ENCODE measurements at regions not wholly inside any gene's neighbourhood (a gene's known extent, or its start where the extent isn't known, plus 50 kb on each side); places are given as distances from the start of the nearest gene placed in this dataset.

DNA sequence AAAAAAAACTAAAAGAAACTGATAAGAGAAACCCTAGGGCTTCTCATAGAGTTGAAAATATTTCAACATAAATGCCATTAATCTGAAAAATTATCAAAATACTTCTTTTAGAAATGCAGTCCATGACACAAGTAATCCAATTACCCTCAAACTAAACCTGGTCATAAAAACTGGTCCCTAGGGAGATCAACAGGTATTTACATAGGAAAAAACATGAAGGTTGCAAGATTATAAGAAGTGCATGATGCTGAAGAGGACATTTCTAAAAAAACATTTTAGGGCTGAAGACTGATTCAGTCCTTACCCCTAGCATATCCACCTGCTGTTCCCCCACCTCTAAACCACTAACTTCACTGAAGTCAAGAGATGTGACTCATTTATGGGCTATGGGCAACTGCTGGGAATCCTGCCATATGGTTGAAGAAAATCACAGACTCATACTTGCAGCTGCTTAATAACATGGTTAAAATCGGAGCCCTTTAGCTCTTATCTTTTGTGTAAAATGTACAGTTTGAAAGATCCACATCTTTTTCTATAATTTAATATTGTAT is 131.0 kb upstream of the RUNX1 start:
- H4K20me1 ChIP-seq (ENCODE audit: insufficient read depth, low read depth, low read length): no peaks in the 10 kb centered on the region
- no peaks in the 10 kb centered on the region for H3K27me3 ChIP-seq (ENCODE audit: low read length)
- no peak for DNase-seq
- no peak overlapping the region for H3K9ac ChIP-seq (ENCODE audit: low read length)
- H3K9me2 ChIP-seq (replicated peaks; ENCODE audit: insufficient read depth, low read length): no peaks in the 10 kb centered on the region
- no peak overlapping the region for H2AFZ ChIP-seq (ENCODE audit: low read length)
- H3K27ac ChIP-seq (ENCODE audit: low read length): no peak overlapping the region
- no peaks in the 10 kb centered on the region for H3K36me3 ChIP-seq (ENCODE audit: insufficient read depth, low read length)
- H3K4me2 ChIP-seq (ENCODE audit: low read depth, low read length, poor library complexity, severe bottlenecking): no peak overlapping the region
- H3K4me3 ChIP-seq (ENCODE audit: low read length): no peak overlapping the region
- H3K79me2 ChIP-seq (ENCODE audit: low read length): no peaks in the 10 kb centered on the region
- no peaks in the 10 kb centered on the region for H3K9me3 ChIP-seq (ENCODE audit: low read length)
- H3K4me1 ChIP-seq (ENCODE audit: low read length): peaks cover 6% of the 10 kb centered on the region

DNA sequence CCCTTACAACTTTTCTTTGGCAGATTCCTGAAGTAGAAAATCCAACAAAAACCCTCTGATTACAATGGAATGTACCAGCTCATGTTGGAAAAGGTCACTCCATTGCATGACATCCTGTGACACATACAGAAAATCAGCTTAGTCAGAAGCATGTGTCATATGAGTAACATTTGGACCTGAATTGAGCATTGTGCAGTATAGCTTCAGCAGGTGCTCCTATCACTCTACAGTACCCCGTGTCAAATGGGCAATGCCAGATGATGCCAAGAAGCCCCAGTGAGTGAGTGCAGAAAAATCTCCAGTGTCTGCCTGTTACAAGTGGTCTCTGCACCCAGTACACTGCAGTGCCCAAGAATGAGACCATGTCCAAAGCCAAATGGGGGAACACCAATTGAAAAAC is 129.7 kb upstream of the RUNX1 start:
- Histone ChIP-seq H3K79me2 (ENCODE audit: low read length) (no peaks in the 10 kb centered on the region), H3K9me2 (replicated peaks; ENCODE audit: insufficient read depth, low read length) (no peaks in the 10 kb centered on the region), H4K20me1 (ENCODE audit: insufficient read depth, low read depth, low read length) (no peaks in the 10 kb centered on the region), H3K9me3 (ENCODE audit: low read length) (no peaks in the 10 kb centered on the region), H3K9ac (ENCODE audit: low read length) (no peak overlapping the region), H3K4me3 (ENCODE audit: low read length) (no peak overlapping the region), H3K27ac (ENCODE audit: low read length) (no peak overlapping the region), H3K27me3 (ENCODE audit: low read length) (no peaks in the 10 kb centered on the region), H2AFZ (ENCODE audit: low read length) (no peak overlapping the region), H3K4me2 (ENCODE audit: low read depth, low read length, poor library complexity, severe bottlenecking) (no peak overlapping the region), H3K36me3 (ENCODE audit: insufficient read depth, low read length) (no peaks in the 10 kb centered on the region), H3K4me1 (ENCODE audit: low read length) (peaks cover 3% of the 10 kb centered on the region)
- DNase-seq: no peak

DNA sequence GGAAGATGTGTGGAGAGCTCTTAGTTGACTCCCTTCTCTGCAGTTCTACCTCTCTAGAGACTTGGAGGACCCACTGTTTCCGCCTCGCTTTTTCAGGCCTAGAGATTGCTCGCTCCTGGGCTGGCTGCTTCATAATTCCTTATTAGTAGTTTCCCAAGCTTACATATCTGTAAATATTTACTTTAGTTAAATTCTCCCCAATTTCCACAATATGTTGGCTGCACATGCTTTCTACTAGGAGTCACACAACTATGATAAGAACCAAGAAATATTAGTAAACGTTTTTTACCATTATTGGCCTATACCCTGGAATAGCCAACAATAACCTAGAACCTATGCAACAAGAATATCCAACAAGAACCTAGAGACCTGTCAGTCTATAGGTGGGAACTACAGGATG is 129.0 kb upstream of the RUNX1 start:
- Histone ChIP-seq H3K4me2 (ENCODE audit: low read depth, low read length, poor library complexity, severe bottlenecking) (no peak overlapping the region), H3K4me1 (ENCODE audit: low read length) (peaks cover 3% of the 10 kb centered on the region), H4K20me1 (ENCODE audit: insufficient read depth, low read depth, low read length) (no peaks in the 10 kb centered on the region), H3K36me3 (ENCODE audit: insufficient read depth, low read length) (no peaks in the 10 kb centered on the region), H2AFZ (ENCODE audit: low read length) (no peak overlapping the region), H3K9me2 (replicated peaks; ENCODE audit: insufficient read depth, low read length) (no peaks in the 10 kb centered on the region), H3K9me3 (ENCODE audit: low read length) (no peaks in the 10 kb centered on the region), H3K27ac (ENCODE audit: low read length) (no peak overlapping the region), H3K9ac (ENCODE audit: low read length) (no peak overlapping the region), H3K4me3 (ENCODE audit: low read length) (no peak overlapping the region), H3K79me2 (ENCODE audit: low read length) (no peaks in the 10 kb centered on the region), H3K27me3 (ENCODE audit: low read length) (no peaks in the 10 kb centered on the region)
- DNase-seq: no peak

- Histone ChIP-seq H3K79me2 (ENCODE audit: low read length) (no peaks in the 10 kb centered on the region), H3K4me3 (ENCODE audit: low read length) (no peak overlapping the region), H3K9me2 (replicated peaks; ENCODE audit: insufficient read depth, low read length) (no peaks in the 10 kb centered on the region), H3K4me1 (ENCODE audit: low read length) (peaks cover 20% of the 10 kb centered on the region), H2AFZ (ENCODE audit: low read length) (no peak overlapping the region), H3K27me3 (ENCODE audit: low read length) (no peaks in the 10 kb centered on the region), H3K9me3 (ENCODE audit: low read length) (no peaks in the 10 kb centered on the region), H3K27ac (ENCODE audit: low read length) (no peak overlapping the region), H3K4me2 (ENCODE audit: low read depth, low read length, poor library complexity, severe bottlenecking) (no peak overlapping the region), H3K9ac (ENCODE audit: low read length) (no peak overlapping the region), H4K20me1 (ENCODE audit: insufficient read depth, low read depth, low read length) (no peaks in the 10 kb centered on the region), H3K36me3 (ENCODE audit: insufficient read depth, low read length) (no peaks in the 10 kb centered on the region)
- no peak for DNase-seq
Observed at GRCh38 chr21:35172231-35172630, 123.1 kb upstream of the RUNX1 start.

- no peaks in the 10 kb centered on the region for H4K20me1 ChIP-seq (ENCODE audit: insufficient read depth, low read depth, low read length)
- no peak overlapping the region for H3K4me3 ChIP-seq (ENCODE audit: low read length)
- H3K4me1 ChIP-seq (ENCODE audit: low read length): peaks cover 20% of the 10 kb centered on the region
- no peaks in the 10 kb centered on the region for H3K9me2 ChIP-seq (replicated peaks; ENCODE audit: insufficient read depth, low read length)
- H3K79me2 ChIP-seq (ENCODE audit: low read length): no peaks in the 10 kb centered on the region
- no peak overlapping the region for H3K4me2 ChIP-seq (ENCODE audit: low read depth, low read length, poor library complexity, severe bottlenecking)
- DNase-seq: no peak
- no peaks in the 10 kb centered on the region for H3K9me3 ChIP-seq (ENCODE audit: low read length)
- H3K27me3 ChIP-seq (ENCODE audit: low read length): no peaks in the 10 kb centered on the region
- no peak overlapping the region for H3K27ac ChIP-seq (ENCODE audit: low read length)
- H3K9ac ChIP-seq (ENCODE audit: low read length): no peak overlapping the region
- H3K36me3 ChIP-seq (ENCODE audit: insufficient read depth, low read length): no peaks in the 10 kb centered on the region
- H2AFZ ChIP-seq (ENCODE audit: low read length): no peak overlapping the region
Observed at GRCh38 chr21:35171385-35171784, 122.3 kb upstream of the RUNX1 start.

- H3K4me1 ChIP-seq (ENCODE audit: low read length): peaks cover 20% of the 10 kb centered on the region
- no peaks in the 10 kb centered on the region for H4K20me1 ChIP-seq (ENCODE audit: insufficient read depth, low read depth, low read length)
- peak overlapping the region; percentile 45 for H3K4me2 ChIP-seq (ENCODE audit: low read depth, low read length, poor library complexity, severe bottlenecking)
- H3K9ac ChIP-seq (ENCODE audit: low read length): no peak overlapping the region
- H3K27ac ChIP-seq (ENCODE audit: low read length): 0 out of 2 replicates have a peak overlapping the region, but pooled peaks have one; percentile 2
- H3K79me2 ChIP-seq (ENCODE audit: low read length): no peaks in the 10 kb centered on the region
- H3K9me3 ChIP-seq (ENCODE audit: low read length): no peaks in the 10 kb centered on the region
- H3K9me2 ChIP-seq (replicated peaks; ENCODE audit: insufficient read depth, low read length): no peaks in the 10 kb centered on the region
- no peaks in the 10 kb centered on the region for H3K36me3 ChIP-seq (ENCODE audit: insufficient read depth, low read length)
- no peak for DNase-seq
- H3K4me3 ChIP-seq (ENCODE audit: low read length): no peak overlapping the region
- H2AFZ ChIP-seq (ENCODE audit: low read length): no peak overlapping the region
- H3K27me3 ChIP-seq (ENCODE audit: low read length): no peaks in the 10 kb centered on the region
Observed at GRCh38 chr21:35170818-35171217, 121.7 kb upstream of the RUNX1 start.

DNA sequence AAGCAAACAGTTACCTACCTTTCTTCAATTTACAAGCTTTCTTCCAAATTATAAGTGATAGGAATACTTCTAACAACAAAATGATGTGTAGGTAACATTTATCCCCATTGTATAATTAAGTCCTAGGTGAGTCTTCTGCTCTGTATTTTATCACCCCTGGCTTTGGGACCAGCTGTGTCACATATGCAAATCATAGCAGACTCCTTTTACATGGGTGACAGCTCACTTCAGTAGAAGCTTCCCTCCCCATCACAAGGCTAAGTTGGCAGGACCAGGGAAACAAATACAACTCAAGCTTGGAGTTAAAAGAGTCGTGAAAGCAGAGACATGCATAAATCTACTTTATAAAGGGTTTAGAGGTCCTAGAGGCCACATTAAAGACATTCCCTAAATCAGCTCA is 121.1 kb upstream of the RUNX1 start:
- Histone ChIP-seq H3K4me2 (ENCODE audit: low read depth, low read length, poor library complexity, severe bottlenecking) (peak overlapping the region; percentile 45), H3K4me1 (ENCODE audit: low read length) (peaks cover 20% of the 10 kb centered on the region), H2AFZ (ENCODE audit: low read length) (no peak overlapping the region), H3K36me3 (ENCODE audit: insufficient read depth, low read length) (no peaks in the 10 kb centered on the region), H3K9me2 (replicated peaks; ENCODE audit: insufficient read depth, low read length) (no peaks in the 10 kb centered on the region), H3K9ac (ENCODE audit: low read length) (no peak overlapping the region), H3K27me3 (ENCODE audit: low read length) (no peaks in the 10 kb centered on the region), H3K4me3 (ENCODE audit: low read length) (peak overlapping the region; percentile 0; the same call in 1 of the 2 replicates), H3K79me2 (ENCODE audit: low read length) (no peaks in the 10 kb centered on the region), H3K27ac (ENCODE audit: low read length) (0 out of 2 replicates have a peak overlapping the region, but pooled peaks have one; percentile 2), H4K20me1 (ENCODE audit: insufficient read depth, low read depth, low read length) (no peaks in the 10 kb centered on the region), H3K9me3 (ENCODE audit: low read length) (no peaks in the 10 kb centered on the region)
- DNase-seq: peak; percentile 71

GRCh38 chr21:35169574-35169973 is 120.5 kb upstream of the RUNX1 start:
- DNase-seq: no peak
- Histone ChIP-seq H4K20me1 (ENCODE audit: insufficient read depth, low read depth, low read length) (no peaks in the 10 kb centered on the region), H3K4me1 (ENCODE audit: low read length) (peaks cover 20% of the 10 kb centered on the region), H3K27ac (ENCODE audit: low read length) (no peak overlapping the region), H3K27me3 (ENCODE audit: low read length) (no peaks in the 10 kb centered on the region), H3K9me3 (ENCODE audit: low read length) (no peaks in the 10 kb centered on the region), H3K79me2 (ENCODE audit: low read length) (no peaks in the 10 kb centered on the region), H2AFZ (ENCODE audit: low read length) (no peak overlapping the region), H3K4me3 (ENCODE audit: low read length) (no peak overlapping the region), H3K9ac (ENCODE audit: low read length) (no peak overlapping the region), H3K36me3 (ENCODE audit: insufficient read depth, low read length) (no peaks in the 10 kb centered on the region), H3K4me2 (ENCODE audit: low read depth, low read length, poor library complexity, severe bottlenecking) (peak overlapping the region; percentile 45), H3K9me2 (replicated peaks; ENCODE audit: insufficient read depth, low read length) (no peaks in the 10 kb centered on the region)

- H3K9me2 ChIP-seq (replicated peaks; ENCODE audit: insufficient read depth, low read length): no peaks in the 10 kb centered on the region
- DNase-seq: no peak
Observed at GRCh38 chr21:35168735-35169134, 119.6 kb upstream of the RUNX1 start.

More at GRCh38 chr21:35168735-35169134, 119.6 kb upstream of the RUNX1 start:
- Histone ChIP-seq H3K27me3 (ENCODE audit: low read length) (no peaks in the 10 kb centered on the region), H3K36me3 (ENCODE audit: insufficient read depth, low read length) (no peaks in the 10 kb centered on the region), H3K4me1 (ENCODE audit: low read length) (peaks cover 20% of the 10 kb centered on the region), H3K79me2 (ENCODE audit: low read length) (no peaks in the 10 kb centered on the region), H3K9ac (ENCODE audit: low read length) (no peak overlapping the region), H3K4me3 (ENCODE audit: low read length) (no peak overlapping the region), H3K4me2 (ENCODE audit: low read depth, low read length, poor library complexity, severe bottlenecking) (no peak overlapping the region), H3K27ac (ENCODE audit: low read length) (no peak overlapping the region), H3K9me3 (ENCODE audit: low read length) (no peaks in the 10 kb centered on the region), H4K20me1 (ENCODE audit: insufficient read depth, low read depth, low read length) (no peaks in the 10 kb centered on the region), H2AFZ (ENCODE audit: low read length) (no peak overlapping the region)
